SH-SY5Y (cell line): ENCODE measurements at regions not wholly inside any gene's neighbourhood (a gene's known extent, or its start where the extent isn't known, plus 50 kb on each side); places are given as distances from the start of the nearest gene placed in this dataset.

Source experiments
- GATA2 ChIP-seq: IDR thresholded peaks from 2 replicates; pipeline ENCODE4 v1.6.1; 2011; ENCODE audit warnings: mild to moderate bottlenecking, low read depth, low read length
- GATA3 ChIP-seq: IDR thresholded peaks from 2 replicates; pipeline ENCODE4 v1.6.1; 2011; ENCODE audit warnings: low read depth, mild to moderate bottlenecking, low read length, moderate library complexity

GRCh38 chr1:96524100-96524499, 197.5 kb upstream of the PTBP2 start:
- TF ChIP-seq GATA3 (no peak), GATA2 (no peak)

- TF ChIP-seq GATA2 (no peak), GATA3 (no peak)
Measured at GRCh38 chr1:96525657-96526557, 195.7 kb upstream of the PTBP2 start.

DNA sequence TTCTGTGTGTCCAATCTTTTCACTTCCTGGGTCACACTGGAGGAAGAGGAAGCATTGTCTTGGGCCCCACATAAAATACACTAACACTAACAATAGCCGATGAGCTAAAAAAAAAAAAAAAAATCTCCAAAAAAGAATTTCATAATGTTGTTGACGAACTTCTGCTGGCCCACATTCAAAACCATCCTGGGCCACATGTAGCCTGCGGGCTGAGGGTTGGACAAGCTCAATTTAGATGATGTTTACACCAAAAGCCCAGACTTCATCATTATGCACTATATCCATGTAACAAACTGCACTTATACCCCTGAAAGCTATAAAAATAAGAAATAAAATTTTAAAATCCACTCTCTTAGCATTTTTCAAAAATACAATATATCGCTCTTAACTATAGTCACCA, 187.8 kb upstream of the PTBP2 start:
- TF ChIP-seq GATA3, result no peak
- TF ChIP-seq GATA2, result no peak

DNA sequence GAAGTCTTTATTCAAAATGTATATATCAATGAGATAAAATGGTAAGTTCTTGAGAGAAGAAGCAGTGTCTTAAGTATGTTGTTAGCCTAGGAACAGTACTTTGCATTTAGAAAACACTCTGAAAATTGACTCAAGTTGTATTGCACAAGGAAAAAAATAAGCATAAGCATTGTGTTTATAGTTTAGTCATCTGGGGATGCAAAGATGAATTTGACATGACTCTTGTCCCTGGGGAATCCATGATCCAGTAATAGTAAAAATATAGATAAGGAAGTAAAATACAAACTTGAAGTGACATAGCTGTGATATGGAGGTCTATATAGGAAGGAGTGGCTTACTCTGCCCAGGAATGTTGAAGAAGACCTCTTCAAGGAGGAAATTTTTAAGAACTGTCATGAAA, 185.0 kb upstream of the PTBP2 start:
- TF ChIP-seq GATA3 (no peak), GATA2 (no peak)

GRCh38 chr1:96538111-96538641, 183.4 kb upstream of the PTBP2 start:
- no peak for TF ChIP-seq GATA3
- TF ChIP-seq GATA2, result no peak

- TF ChIP-seq GATA3 (no peak), GATA2 (no peak)
Measured at GRCh38 chr1:96538883-96539282, 182.7 kb upstream of the PTBP2 start.

DNA sequence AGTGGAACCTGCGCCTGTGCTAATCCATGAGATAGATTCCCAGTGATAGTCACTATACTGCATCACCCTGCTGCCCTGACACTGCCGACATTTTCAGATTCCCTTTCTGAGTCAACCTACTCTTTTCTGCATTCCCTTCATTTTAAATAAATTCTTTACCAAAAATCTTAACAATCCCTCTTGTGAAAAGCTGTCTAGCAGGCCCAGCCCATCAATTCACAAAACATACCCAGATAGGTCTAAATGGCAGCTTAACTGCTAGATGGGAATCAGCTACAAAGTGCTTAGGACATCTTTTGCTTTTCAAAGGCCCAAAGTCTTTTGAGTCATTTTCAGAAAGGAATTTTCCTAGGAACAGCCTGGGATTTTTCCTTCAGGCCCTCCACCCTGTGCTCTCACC, 180.1 kb upstream of the PTBP2 start:
- no peak for TF ChIP-seq GATA2
- TF ChIP-seq GATA3, result no peak

- no peak for TF ChIP-seq GATA2
- TF ChIP-seq GATA3, result no peak
Measured at GRCh38 chr1:96544051-96544830, 177.3 kb upstream of the PTBP2 start.

DNA sequence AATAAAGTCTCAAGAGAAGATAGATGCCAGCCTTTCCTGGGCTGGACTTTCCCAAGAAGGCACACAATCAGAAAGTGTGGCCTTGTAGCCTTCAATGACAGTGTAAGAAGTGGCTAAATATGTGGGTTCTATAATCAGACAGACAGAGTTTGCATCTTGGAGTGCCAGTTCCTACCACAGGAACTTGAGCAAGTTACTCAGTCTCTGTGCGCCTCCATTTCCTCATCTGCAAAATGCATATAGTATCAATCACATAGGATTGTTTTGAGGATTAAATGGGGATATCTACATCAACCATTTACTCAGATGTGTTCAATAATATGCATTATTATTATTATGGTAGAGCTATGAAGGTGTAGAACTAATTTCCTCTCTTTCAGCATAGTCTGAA, 176.8 kb upstream of the PTBP2 start:
- TF ChIP-seq GATA3 (no peak), GATA2 (no peak)

- TF ChIP-seq GATA3 (no peak), GATA2 (no peak)
Measured at GRCh38 chr1:96545935-96546656, 175.5 kb upstream of the PTBP2 start.

DNA sequence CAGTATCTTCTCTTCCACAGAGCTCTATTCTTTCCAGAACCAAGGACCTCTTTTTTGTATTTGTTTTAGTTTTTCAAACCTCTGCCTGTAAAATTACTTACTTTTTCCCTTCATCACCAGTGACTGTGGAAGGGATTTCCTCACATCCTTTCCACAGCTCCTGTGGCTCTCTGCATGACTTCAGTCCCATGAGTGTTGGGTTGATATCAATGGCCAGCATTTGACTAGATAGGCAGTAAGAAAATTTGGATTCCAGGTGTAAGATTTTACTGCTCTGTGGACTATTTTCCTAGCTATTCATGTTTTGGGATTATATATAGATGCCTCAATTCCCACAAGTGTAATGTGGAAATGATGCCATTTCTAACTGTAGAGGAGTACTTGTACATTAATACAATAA, 171.5 kb upstream of the PTBP2 start:
- TF ChIP-seq GATA2 (no peak), GATA3 (no peak)

DNA sequence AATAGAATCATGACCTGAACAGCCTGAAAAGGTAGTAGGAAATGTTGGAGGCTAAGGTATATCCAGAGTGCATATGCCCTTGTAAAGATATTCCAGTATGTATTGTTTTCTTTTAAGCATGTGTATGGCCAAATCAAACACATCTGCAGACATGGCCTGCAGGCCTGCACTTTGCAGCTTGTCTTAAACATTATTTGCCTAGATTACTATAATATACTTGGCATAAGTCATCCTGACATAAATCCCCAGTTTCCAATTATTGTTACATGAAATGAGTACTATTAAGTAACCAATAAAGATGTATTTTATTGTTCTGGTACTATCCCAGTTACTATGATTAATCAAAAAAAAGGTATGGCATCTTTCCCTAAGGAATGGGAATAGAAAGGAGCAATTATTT, 169.1 kb upstream of the PTBP2 start:
- no peak for TF ChIP-seq GATA2
- no peak for TF ChIP-seq GATA3

GRCh38 chr1:96553811-96554210, 167.8 kb upstream of the PTBP2 start:
- TF ChIP-seq GATA2 (no peak), GATA3 (no peak)

DNA sequence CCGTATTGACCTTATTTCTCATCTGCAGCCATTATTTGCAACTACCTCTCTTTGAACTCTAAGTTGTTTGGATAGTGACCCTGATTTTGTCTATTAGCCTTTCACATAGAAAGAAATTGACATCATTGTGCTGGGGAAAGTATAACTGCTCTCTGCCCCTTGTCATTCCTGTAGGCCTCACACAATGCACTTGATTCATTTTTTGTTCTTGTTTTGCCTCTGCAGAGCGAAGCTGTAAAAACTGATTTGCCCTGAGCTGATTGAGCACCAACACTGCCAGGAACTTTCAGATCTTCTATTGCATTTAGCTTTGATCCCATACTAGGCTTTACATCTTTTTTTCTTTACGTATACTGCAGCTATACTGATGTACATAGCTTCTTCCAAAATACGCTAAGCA, 167.2 kb upstream of the PTBP2 start:
- no peak for TF ChIP-seq GATA2
- no peak for TF ChIP-seq GATA3

GRCh38 chr1:96557336-96557735, 164.2 kb upstream of the PTBP2 start:
- TF ChIP-seq GATA2, result no peak
- TF ChIP-seq GATA3, result no peak
